ENCODE measurements at regions not wholly inside any gene's neighbourhood (a gene's known extent, or its start where the extent isn't known, plus 50 kb on each side); places are given as distances from the start of the nearest gene placed in this dataset.

DNA sequence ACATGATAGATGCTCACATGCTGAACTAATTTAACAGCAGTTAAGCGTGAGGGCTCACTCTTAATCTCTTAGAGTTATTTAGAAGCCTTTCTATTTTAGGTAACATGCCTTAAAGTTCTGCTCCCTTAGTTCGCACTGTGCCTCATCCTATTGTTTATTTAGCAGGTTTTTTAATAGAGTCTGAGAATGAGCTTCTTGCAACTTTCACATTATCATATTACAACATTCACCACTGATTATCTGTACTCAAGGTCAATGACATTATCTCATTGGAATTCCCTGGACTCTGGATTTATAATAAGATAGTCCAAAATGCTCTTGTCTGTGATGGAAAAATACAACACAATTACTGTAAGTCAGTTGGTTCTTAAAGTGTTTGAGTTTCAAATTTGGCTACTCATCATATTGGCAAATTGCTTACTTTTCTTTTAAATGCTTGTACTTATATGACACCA lies 183.6 kb upstream of the SLC38A2 start (continued):
- TF ChIP-seq, protein P1, sequence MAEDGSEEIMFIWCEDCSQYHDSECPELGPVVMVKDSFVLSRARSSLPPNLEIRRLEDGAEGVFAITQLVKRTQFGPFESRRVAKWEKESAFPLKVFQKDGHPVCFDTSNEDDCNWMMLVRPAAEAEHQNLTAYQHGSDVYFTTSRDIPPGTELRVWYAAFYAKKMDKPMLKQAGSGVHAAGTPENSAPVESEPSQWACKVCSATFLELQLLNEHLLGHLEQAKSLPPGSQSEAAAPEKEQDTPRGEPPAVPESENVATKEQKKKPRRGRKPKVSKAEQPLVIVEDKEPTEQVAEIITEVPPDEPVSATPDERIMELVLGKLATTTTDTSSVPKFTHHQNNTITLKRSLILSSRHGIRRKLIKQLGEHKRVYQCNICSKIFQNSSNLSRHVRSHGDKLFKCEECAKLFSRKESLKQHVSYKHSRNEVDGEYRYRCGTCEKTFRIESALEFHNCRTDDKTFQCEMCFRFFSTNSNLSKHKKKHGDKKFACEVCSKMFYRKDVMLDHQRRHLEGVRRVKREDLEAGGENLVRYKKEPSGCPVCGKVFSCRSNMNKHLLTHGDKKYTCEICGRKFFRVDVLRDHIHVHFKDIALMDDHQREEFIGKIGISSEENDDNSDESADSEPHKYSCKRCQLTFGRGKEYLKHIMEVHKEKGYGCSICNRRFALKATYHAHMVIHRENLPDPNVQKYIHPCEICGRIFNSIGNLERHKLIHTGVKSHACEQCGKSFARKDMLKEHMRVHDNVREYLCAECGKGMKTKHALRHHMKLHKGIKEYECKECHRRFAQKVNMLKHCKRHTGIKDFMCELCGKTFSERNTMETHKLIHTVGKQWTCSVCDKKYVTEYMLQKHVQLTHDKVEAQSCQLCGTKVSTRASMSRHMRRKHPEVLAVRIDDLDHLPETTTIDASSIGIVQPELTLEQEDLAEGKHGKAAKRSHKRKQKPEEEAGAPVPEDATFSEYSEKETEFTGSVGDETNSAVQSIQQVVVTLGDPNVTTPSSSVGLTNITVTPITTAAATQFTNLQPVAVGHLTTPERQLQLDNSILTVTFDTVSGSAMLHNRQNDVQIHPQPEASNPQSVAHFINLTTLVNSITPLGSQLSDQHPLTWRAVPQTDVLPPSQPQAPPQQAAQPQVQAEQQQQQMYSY (CRISPR knock-in tag; IDR thresholded peaks at IDR 0.05): no peak
- TF ChIP-seq TCF7 (CRISPR knock-in tag; IDR thresholded peaks at IDR 0.05; ENCODE audit: low read depth) (no peak), NR3C1 (CRISPR knock-in tag; conservative IDR thresholded peaks at IDR 0.05; ENCODE audit: low read depth) (no peak)
- TF ChIP-seq, protein P2, sequence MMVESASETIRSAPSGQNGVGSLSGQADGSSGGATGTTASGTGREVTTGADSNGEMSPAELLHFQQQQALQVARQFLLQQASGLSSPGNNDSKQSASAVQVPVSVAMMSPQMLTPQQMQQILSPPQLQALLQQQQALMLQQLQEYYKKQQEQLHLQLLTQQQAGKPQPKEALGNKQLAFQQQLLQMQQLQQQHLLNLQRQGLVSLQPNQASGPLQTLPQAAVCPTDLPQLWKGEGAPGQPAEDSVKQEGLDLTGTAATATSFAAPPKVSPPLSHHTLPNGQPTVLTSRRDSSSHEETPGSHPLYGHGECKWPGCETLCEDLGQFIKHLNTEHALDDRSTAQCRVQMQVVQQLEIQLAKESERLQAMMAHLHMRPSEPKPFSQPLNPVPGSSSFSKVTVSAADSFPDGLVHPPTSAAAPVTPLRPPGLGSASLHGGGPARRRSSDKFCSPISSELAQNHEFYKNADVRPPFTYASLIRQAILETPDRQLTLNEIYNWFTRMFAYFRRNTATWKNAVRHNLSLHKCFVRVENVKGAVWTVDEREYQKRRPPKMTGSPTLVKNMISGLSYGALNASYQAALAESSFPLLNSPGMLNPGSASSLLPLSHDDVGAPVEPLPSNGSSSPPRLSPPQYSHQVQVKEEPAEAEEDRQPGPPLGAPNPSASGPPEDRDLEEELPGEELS (CRISPR knock-in tag; IDR thresholded peaks at IDR 0.05): no peak

DNA sequence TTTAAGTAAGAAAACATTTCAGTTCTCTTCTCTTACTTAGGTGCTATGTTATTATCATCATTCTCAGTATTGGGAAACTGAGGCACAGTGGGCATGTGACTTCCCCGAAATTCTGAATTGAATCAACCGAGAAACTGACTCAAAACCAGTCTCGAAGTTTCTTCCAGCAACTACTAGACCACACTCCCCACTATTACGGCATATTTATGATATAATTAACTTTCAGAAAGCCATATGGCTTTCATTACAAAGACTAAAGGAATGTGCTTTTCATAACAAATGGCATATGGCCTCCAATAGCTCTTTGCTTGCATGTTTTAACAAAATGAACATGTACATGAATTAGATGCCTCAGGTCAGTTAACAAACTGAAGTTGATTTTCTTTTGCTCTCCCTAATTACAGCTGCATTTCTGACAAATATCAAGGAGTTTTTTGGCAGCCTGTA lies 182.9 kb upstream of the SLC38A2 start:
- Mint-ChIP-seq H3K9me3 (no peaks in the 10 kb centered on the region), H3K4me1 (peaks cover 35% of the 10 kb centered on the region), H3K27me3 (ENCODE audit: low read depth) (no peaks in the 10 kb centered on the region), H3K4me3 (no peak overlapping the region), H3K27ac (no peak overlapping the region), H3K36me3 (no peaks in the 10 kb centered on the region)
- DNase-seq (ENCODE audit: low spot score): no peak
- CTCF ChIA-PET: no interaction called here
- POLR2A ChIA-PET: no interaction called here
- ATAC-seq: no peak
- no peak for TF ChIP-seq ZNF219 (CRISPR knock-in tag; IDR thresholded peaks at IDR 0.05; ENCODE audit: borderline replicate concordance)
- TF ChIP-seq, protein P3, sequence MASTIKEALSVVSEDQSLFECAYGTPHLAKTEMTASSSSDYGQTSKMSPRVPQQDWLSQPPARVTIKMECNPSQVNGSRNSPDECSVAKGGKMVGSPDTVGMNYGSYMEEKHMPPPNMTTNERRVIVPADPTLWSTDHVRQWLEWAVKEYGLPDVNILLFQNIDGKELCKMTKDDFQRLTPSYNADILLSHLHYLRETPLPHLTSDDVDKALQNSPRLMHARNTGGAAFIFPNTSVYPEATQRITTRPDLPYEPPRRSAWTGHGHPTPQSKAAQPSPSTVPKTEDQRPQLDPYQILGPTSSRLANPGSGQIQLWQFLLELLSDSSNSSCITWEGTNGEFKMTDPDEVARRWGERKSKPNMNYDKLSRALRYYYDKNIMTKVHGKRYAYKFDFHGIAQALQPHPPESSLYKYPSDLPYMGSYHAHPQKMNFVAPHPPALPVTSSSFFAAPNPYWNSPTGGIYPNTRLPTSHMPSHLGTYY (CRISPR knock-in tag; IDR thresholded peaks at IDR 0.05): no peak
- TF ChIP-seq, protein P4, sequence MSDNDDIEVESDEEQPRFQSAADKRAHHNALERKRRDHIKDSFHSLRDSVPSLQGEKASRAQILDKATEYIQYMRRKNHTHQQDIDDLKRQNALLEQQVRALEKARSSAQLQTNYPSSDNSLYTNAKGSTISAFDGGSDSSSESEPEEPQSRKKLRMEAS (CRISPR knock-in tag; IDR thresholded peaks at IDR 0.05): no peak
- TF ChIP-seq MYBL2 (CRISPR knock-in tag; IDR thresholded peaks at IDR 0.05): no peak

DNA sequence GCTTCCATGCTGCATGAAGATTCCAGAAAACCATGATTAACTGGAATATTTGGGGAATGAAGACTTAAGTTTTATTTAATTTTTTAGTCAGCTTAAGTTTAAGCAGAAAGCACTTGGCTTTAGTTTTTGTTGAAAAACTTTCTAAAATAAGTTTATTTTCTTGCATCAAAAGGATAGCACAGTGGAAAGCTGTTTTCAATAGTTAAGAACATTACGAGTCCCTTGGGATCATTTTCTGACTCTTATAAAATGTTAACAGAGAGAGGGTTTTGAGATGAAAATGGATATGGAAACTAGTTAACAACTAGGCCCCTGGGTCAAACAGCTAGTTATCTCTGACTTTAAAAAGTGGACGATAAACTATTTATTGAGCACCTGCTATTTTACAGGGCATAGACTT lies 181.9 kb upstream of the SLC38A2 start:
- H3K36me3 Mint-ChIP-seq: no peaks in the 10 kb centered on the region
- no peak overlapping the region for H3K27ac Mint-ChIP-seq
- ChIA-PET CTCF (no interaction called here), POLR2A (no interaction called here)
- no peak overlapping the region for H3K4me3 Mint-ChIP-seq
- H3K4me1 Mint-ChIP-seq: peaks cover 28% of the 10 kb centered on the region
- DNase-seq (ENCODE audit: low spot score) (no peak), ATAC-seq (no peak)
- no peaks in the 10 kb centered on the region for H3K27me3 Mint-ChIP-seq (ENCODE audit: low read depth)
- H3K9me3 Mint-ChIP-seq: no peaks in the 10 kb centered on the region
- no peak for TF ChIP-seq NFATC4 (CRISPR knock-in tag; IDR thresholded peaks at IDR 0.05)
- TF ChIP-seq, protein P5, sequence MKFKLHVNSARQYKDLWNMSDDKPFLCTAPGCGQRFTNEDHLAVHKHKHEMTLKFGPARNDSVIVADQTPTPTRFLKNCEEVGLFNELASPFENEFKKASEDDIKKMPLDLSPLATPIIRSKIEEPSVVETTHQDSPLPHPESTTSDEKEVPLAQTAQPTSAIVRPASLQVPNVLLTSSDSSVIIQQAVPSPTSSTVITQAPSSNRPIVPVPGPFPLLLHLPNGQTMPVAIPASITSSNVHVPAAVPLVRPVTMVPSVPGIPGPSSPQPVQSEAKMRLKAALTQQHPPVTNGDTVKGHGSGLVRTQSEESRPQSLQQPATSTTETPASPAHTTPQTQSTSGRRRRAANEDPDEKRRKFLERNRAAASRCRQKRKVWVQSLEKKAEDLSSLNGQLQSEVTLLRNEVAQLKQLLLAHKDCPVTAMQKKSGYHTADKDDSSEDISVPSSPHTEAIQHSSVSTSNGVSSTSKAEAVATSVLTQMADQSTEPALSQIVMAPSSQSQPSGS (CRISPR knock-in tag; IDR thresholded peaks at IDR 0.05; ENCODE audit: borderline replicate concordance, low read depth): no peak
- TF ChIP-seq, protein P6, sequence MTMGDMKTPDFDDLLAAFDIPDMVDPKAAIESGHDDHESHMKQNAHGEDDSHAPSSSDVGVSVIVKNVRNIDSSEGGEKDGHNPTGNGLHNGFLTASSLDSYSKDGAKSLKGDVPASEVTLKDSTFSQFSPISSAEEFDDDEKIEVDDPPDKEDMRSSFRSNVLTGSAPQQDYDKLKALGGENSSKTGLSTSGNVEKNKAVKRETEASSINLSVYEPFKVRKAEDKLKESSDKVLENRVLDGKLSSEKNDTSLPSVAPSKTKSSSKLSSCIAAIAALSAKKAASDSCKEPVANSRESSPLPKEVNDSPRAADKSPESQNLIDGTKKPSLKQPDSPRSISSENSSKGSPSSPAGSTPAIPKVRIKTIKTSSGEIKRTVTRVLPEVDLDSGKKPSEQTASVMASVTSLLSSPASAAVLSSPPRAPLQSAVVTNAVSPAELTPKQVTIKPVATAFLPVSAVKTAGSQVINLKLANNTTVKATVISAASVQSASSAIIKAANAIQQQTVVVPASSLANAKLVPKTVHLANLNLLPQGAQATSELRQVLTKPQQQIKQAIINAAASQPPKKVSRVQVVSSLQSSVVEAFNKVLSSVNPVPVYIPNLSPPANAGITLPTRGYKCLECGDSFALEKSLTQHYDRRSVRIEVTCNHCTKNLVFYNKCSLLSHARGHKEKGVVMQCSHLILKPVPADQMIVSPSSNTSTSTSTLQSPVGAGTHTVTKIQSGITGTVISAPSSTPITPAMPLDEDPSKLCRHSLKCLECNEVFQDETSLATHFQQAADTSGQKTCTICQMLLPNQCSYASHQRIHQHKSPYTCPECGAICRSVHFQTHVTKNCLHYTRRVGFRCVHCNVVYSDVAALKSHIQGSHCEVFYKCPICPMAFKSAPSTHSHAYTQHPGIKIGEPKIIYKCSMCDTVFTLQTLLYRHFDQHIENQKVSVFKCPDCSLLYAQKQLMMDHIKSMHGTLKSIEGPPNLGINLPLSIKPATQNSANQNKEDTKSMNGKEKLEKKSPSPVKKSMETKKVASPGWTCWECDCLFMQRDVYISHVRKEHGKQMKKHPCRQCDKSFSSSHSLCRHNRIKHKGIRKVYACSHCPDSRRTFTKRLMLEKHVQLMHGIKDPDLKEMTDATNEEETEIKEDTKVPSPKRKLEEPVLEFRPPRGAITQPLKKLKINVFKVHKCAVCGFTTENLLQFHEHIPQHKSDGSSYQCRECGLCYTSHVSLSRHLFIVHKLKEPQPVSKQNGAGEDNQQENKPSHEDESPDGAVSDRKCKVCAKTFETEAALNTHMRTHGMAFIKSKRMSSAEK (CRISPR knock-in tag; IDR thresholded peaks at IDR 0.05; ENCODE audit: borderline replicate concordance): no peak
- no peak for TF ChIP-seq SP1 (CRISPR knock-in tag; conservative IDR thresholded peaks at IDR 0.05)
- TF ChIP-seq TEAD1 (CRISPR knock-in tag; IDR thresholded peaks at IDR 0.05): no peak
- TF ChIP-seq, protein P7, sequence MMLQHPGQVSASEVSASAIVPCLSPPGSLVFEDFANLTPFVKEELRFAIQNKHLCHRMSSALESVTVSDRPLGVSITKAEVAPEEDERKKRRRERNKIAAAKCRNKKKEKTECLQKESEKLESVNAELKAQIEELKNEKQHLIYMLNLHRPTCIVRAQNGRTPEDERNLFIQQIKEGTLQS (CRISPR knock-in tag; conservative IDR thresholded peaks at IDR 0.05): no peak
- no peak for TF ChIP-seq KAT7 (CRISPR knock-in tag; IDR thresholded peaks at IDR 0.05; ENCODE audit: borderline replicate concordance)
- TF ChIP-seq GTF2I (CRISPR knock-in tag; conservative IDR thresholded peaks at IDR 0.05): no peak
- TF ChIP-seq NFE2L1 (CRISPR knock-in tag; IDR thresholded peaks at IDR 0.05): no peak

Measured in WTC11 (cell line).